ENCODE measurements at regions not wholly inside any gene's neighbourhood (a gene's known extent, or its start where the extent isn't known, plus 50 kb on each side); places are given as distances from the start of the nearest gene placed in this dataset.

DNA sequence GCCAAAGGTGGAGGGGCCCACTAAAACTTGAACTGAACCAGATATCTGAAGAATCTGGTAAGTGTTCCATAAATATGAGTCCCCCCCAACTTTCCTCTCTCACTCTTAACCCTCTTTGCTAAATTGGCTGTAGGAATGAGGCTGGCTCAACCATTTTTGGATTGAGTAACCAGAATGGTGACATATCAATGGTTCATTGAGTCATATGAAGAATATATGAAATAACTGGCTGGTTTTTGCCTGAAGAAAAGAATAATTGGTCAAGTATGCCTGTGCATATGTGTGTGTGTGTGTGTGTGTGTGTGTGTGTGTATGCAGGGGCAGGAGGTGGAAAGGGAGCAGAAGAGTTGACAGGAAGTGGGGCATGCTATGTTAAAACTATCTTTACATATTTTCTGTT lies 472.9 kb upstream of the THBS1 start:
- in situ Hi-C loops (cut with HindIII; ENCODE audit: low pct_unique_long_range_greater_than_20kb, low sequenced_read_pairs) (no loop called here), intact Hi-C loops (cut with micrococcal nuclease; ENCODE audit: unreplicated experiment) (no loop called here)
- DNase-seq (ENCODE audit: low read depth, low spot score) = no peak
- CTCF ChIA-PET = no interaction called here
- POLR2A ChIA-PET = no interaction called here
- TF ChIP-seq POLR2AphosphoS5 (IDR thresholded peaks at IDR 0.05; ENCODE audit: low read depth, low read length) (no peak), SIN3A (IDR thresholded peaks at IDR 0.05; ENCODE audit: borderline replicate concordance, insufficient read depth, low read depth, low read length) (no peak), TCF7L2 (IDR thresholded peaks at IDR 0.05; ENCODE audit: low read depth, low read length) (no peak)
- TF ChIP-seq, protein P1, sequence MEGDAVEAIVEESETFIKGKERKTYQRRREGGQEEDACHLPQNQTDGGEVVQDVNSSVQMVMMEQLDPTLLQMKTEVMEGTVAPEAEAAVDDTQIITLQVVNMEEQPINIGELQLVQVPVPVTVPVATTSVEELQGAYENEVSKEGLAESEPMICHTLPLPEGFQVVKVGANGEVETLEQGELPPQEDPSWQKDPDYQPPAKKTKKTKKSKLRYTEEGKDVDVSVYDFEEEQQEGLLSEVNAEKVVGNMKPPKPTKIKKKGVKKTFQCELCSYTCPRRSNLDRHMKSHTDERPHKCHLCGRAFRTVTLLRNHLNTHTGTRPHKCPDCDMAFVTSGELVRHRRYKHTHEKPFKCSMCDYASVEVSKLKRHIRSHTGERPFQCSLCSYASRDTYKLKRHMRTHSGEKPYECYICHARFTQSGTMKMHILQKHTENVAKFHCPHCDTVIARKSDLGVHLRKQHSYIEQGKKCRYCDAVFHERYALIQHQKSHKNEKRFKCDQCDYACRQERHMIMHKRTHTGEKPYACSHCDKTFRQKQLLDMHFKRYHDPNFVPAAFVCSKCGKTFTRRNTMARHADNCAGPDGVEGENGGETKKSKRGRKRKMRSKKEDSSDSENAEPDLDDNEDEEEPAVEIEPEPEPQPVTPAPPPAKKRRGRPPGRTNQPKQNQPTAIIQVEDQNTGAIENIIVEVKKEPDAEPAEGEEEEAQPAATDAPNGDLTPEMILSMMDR (IDR thresholded peaks at IDR 0.05) = no peak
- TF ChIP-seq, protein P2, sequence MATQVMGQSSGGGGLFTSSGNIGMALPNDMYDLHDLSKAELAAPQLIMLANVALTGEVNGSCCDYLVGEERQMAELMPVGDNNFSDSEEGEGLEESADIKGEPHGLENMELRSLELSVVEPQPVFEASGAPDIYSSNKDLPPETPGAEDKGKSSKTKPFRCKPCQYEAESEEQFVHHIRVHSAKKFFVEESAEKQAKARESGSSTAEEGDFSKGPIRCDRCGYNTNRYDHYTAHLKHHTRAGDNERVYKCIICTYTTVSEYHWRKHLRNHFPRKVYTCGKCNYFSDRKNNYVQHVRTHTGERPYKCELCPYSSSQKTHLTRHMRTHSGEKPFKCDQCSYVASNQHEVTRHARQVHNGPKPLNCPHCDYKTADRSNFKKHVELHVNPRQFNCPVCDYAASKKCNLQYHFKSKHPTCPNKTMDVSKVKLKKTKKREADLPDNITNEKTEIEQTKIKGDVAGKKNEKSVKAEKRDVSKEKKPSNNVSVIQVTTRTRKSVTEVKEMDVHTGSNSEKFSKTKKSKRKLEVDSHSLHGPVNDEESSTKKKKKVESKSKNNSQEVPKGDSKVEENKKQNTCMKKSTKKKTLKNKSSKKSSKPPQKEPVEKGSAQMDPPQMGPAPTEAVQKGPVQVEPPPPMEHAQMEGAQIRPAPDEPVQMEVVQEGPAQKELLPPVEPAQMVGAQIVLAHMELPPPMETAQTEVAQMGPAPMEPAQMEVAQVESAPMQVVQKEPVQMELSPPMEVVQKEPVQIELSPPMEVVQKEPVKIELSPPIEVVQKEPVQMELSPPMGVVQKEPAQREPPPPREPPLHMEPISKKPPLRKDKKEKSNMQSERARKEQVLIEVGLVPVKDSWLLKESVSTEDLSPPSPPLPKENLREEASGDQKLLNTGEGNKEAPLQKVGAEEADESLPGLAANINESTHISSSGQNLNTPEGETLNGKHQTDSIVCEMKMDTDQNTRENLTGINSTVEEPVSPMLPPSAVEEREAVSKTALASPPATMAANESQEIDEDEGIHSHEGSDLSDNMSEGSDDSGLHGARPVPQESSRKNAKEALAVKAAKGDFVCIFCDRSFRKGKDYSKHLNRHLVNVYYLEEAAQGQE (IDR thresholded peaks at IDR 0.05; ENCODE audit: insufficient read depth in 1 of 2, low read depth in 2 of 2, low read length in 1 of 2) = no peak
- no peaks in the 10 kb centered on the region for H3K4me1 ChIP-seq (ENCODE audit: control insufficient read depth, insufficient read depth, low read length)
- H3K27me3 ChIP-seq (ENCODE audit: control insufficient read depth, insufficient read depth, low read length) = no peaks in the 10 kb centered on the region
- H3K9me3 ChIP-seq (ENCODE audit: control insufficient read depth, insufficient read depth, low read depth, low read length) = no peaks in the 10 kb centered on the region
- no peak overlapping the region for H3K27ac ChIP-seq (ENCODE audit: low read length)
- ATAC-seq = no peak
- no peaks in the 10 kb centered on the region for H3K36me3 ChIP-seq (ENCODE audit: control insufficient read depth, insufficient read depth, low read length)
- no peak overlapping the region for H3K4me3 ChIP-seq (ENCODE audit: low read depth in 2 of 2, low read length in 2 of 2)
- BruUV-seq (replicated peaks) = no TSS peak

- Histone ChIP-seq H3K4me1 (ENCODE audit: control insufficient read depth, insufficient read depth, low read length) (no peaks in the 10 kb centered on the region), H3K36me3 (ENCODE audit: control insufficient read depth, insufficient read depth, low read length) (no peaks in the 10 kb centered on the region), H3K27ac (ENCODE audit: low read length) (no peak overlapping the region), H3K9me3 (ENCODE audit: control insufficient read depth, insufficient read depth, low read depth, low read length) (no peaks in the 10 kb centered on the region), H3K27me3 (ENCODE audit: control insufficient read depth, insufficient read depth, low read length) (no peaks in the 10 kb centered on the region), H3K4me3 (ENCODE audit: low read depth in 2 of 2, low read length in 2 of 2) (no peak overlapping the region)
- TF ChIP-seq, protein P2 (IDR thresholded peaks at IDR 0.05; ENCODE audit: insufficient read depth in 1 of 2, low read depth in 2 of 2, low read length in 1 of 2) = no peak
- TF ChIP-seq SIN3A (IDR thresholded peaks at IDR 0.05; ENCODE audit: borderline replicate concordance, insufficient read depth, low read depth, low read length) = no peak
- no peak for TF ChIP-seq TCF7L2 (IDR thresholded peaks at IDR 0.05; ENCODE audit: low read depth, low read length)
- TF ChIP-seq, protein P1 (IDR thresholded peaks at IDR 0.05) = no peak
- TF ChIP-seq POLR2AphosphoS5 (IDR thresholded peaks at IDR 0.05; ENCODE audit: low read depth, low read length) = no peak
- in situ Hi-C loops (cut with HindIII; ENCODE audit: low pct_unique_long_range_greater_than_20kb, low sequenced_read_pairs) = no loop called here
- no TSS peak for BruUV-seq (replicated peaks)
- ATAC-seq (no peak), DNase-seq (ENCODE audit: low read depth, low spot score) (no peak)
- ChIA-PET POLR2A (no interaction called here), CTCF (no interaction called here)
- intact Hi-C loops (cut with micrococcal nuclease; ENCODE audit: unreplicated experiment) = no loop called here
These were observed 470.5 kb upstream of the THBS1 start for GRCh38 chr15:39110336-39110735.

All from Panc1 (cell line).